T-helper 2 cell treated with Interferon-gamma antibody and Interleukin-4, amounts not matched to agents 5 μg/mL and 100 μg/mL, for 36 hours (primary cell): ENCODE measurements at regions not wholly inside any gene's neighbourhood (a gene's known extent, or its start where the extent isn't known, plus 50 kb on each side); places are given as distances from the start of the nearest gene placed in this dataset.

Experiments used
- DNase-seq: peaks from one replicate; pipeline ENCODE4 v3.0.0; 2021; ENCODE audit warnings: low spot score
- H3K27ac Mint-ChIP-seq: one replicate; pipeline ENCODE4 v1.8.0; 2021; ENCODE audit warnings: mild to moderate bottlenecking, mixed read lengths
- H3K27me3 Mint-ChIP-seq: one replicate; pipeline ENCODE4 v1.8.0; 2021; ENCODE audit warnings: low read depth, mixed read lengths
- H3K36me3 Mint-ChIP-seq: one replicate; pipeline ENCODE4 v1.8.0; 2021; ENCODE audit warnings: low read depth, mixed read lengths
- H3K4me1 Mint-ChIP-seq: one replicate; pipeline ENCODE4 v1.8.0; 2021; ENCODE audit warnings: low read depth, mixed read lengths
- H3K4me3 Mint-ChIP-seq: one replicate; pipeline ENCODE4 v1.8.0; 2022; ENCODE audit warnings: mild to moderate bottlenecking, moderate library complexity, mixed read lengths
- H3K9me3 Mint-ChIP-seq: one replicate; pipeline ENCODE4 v1.8.0; 2021; ENCODE audit warnings: mixed read lengths

DNA sequence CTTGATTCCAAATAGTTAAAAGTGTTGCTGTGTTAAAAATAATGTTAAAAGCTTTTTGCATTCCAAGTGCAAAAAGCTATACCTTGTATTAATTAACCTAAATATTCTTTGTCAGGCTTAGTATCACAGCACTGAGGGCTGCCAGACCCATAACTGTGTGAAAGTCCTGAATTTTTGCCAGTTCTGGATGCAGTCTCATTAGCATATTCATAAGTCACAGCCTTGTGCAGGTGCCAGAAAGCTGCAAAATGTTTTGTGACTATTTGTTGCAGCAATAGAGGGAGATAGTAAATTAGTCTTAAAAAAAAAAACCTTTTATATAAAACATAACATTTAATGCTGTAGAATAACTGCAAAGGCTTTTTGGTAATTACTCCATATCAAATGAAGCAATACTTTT is 56.6 kb downstream of the SLITRK1 start:
- Mint-ChIP-seq H3K36me3 (no peaks in the 10 kb centered on the region), H3K4me1 (no peaks in the 10 kb centered on the region), H3K27ac (no peak overlapping the region), H3K9me3 (peaks cover 6% of the 10 kb centered on the region), H3K4me3 (no peak overlapping the region), H3K27me3 (no peaks in the 10 kb centered on the region)
- no peak for DNase-seq

DNA sequence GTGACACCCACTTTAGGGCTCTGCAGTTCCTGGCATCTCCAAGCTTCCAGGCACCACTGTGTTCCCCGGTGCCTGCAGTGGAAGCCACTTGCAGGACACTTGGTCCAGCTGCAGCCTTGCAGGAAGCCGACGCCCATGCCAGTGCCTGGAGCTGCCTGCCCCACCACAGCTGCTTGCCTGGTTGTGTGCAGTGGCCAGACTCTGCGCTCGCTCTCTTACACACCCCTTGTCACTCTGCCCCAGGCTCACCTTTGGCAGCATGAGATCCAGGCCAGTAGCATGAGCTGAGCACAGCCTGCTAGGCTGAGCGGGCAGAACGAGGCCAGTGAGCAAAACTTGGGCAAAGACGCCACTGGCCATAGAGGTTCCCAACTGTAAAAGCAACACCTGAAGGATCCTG is 57.7 kb downstream of the SLITRK1 start:
- Mint-ChIP-seq H3K27ac (no peak overlapping the region), H3K9me3 (no peaks in the 10 kb centered on the region), H3K27me3 (no peaks in the 10 kb centered on the region), H3K4me1 (no peaks in the 10 kb centered on the region), H3K4me3 (no peak overlapping the region), H3K36me3 (no peaks in the 10 kb centered on the region)
- DNase-seq: no peak

DNA sequence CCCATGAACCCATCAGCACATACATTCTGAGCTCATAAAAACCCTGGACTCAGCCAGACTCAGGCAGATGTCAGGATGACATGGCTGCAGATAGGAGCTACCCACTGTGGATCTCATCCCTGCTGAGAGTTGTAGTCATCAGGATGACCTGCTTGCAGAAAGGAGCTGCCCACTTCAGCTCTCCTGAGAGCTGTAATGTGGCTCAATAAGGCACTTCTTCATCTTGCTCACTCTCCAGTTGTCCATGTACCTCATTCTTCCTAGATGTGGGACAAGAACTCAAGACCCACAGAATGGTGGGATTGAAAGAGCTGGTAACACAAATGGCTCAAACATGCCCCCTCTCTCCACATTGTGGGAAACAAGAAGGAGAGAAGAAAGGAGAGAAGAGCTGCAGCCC is 58.2 kb downstream of the SLITRK1 start:
- Mint-ChIP-seq H3K9me3 (no peaks in the 10 kb centered on the region), H3K4me3 (no peak overlapping the region), H3K36me3 (no peaks in the 10 kb centered on the region), H3K27ac (no peak overlapping the region), H3K27me3 (no peaks in the 10 kb centered on the region), H3K4me1 (no peaks in the 10 kb centered on the region)
- no peak for DNase-seq

DNA sequence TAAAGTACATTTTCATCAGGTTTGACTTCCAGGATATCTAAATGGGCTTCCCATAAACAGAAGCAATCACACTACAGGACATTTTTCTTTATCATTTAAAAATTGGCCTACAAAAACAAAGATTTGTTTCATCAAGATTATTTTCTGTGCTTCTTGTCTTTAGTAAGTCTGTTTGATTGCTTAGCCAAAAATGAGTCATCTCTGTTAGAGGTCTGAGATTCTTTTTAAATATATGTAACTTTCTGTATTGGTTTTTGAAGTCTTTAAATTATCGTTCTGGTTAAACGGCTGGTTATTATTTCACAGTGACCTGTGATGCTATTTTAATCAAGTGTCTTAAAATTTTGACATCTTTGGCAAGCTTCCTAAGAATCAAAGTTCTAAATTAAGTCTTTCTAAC is 62.7 kb downstream of the SLITRK1 start:
- Mint-ChIP-seq H3K36me3 (no peaks in the 10 kb centered on the region), H3K27ac (no peak overlapping the region), H3K9me3 (peaks cover 6% of the 10 kb centered on the region), H3K27me3 (no peaks in the 10 kb centered on the region), H3K4me1 (no peaks in the 10 kb centered on the region), H3K4me3 (no peak overlapping the region)
- DNase-seq: no peak

DNA sequence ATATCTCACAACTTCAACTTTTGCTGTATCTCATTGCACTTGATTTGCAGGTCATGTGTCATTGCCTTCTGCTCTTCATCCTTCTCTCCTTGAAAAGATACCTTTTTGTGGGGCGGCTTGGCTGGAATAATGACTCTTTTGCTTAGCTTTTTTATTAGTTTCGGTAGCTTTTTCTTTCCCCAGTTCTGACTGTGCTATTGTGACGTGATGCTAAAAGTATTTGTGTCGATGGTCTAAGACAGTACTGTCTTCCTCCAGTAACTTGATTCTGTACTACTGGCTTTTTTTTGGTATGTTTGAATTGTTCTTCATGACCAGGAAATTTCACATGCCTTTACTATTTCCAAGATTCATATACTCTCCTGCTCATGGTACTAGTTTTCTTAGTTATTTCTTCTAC is 63.1 kb downstream of the SLITRK1 start:
- H3K4me3 Mint-ChIP-seq: no peak overlapping the region
- no peaks in the 10 kb centered on the region for H3K4me1 Mint-ChIP-seq
- H3K36me3 Mint-ChIP-seq: no peaks in the 10 kb centered on the region
- no peak for DNase-seq
- no peaks in the 10 kb centered on the region for H3K27me3 Mint-ChIP-seq
- no peak overlapping the region for H3K27ac Mint-ChIP-seq
- peaks cover 6% of the 10 kb centered on the region for H3K9me3 Mint-ChIP-seq

DNA sequence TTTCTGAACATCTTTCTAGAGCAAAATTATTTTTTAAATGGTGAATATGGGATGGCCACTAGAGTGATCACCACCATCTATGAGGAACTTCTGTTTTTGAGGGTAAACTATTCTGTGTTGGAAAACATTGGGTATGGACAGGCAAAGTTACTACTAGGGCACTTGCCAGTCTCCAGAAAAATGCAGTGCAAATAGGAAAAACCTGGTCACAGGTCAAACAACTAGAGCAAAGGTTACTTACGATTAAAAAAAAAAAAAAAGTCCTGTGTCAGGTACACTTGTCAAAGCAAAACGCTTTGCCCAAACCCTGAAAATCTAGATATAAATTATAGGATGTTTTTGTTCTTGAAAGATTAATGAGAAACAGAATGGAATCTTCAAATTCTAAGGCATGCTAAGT is 66.2 kb downstream of the SLITRK1 start:
- Mint-ChIP-seq H3K36me3 (no peaks in the 10 kb centered on the region), H3K4me1 (no peaks in the 10 kb centered on the region), H3K4me3 (no peak overlapping the region), H3K27me3 (no peaks in the 10 kb centered on the region), H3K27ac (no peak overlapping the region), H3K9me3 (peaks cover 6% of the 10 kb centered on the region)
- DNase-seq: no peak

DNA sequence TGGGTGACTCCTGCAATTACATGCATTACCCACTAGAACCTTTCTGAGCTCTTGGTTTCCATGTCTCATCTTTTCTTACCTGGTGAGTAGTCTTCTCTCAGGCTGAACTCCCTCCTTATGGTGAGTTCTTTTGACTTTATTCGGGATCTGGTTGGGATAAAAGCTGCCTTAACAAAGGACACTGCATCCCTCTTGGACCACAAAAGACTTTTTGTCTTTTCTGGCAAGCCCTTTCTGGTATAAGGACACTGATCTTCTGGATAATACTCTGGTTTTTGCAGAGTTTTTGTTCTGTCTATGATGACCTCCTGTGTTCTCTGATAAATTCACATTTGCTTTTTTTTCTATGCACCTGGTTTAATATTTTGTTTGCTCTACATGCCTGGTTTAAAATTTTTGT is 66.7 kb downstream of the SLITRK1 start:
- Mint-ChIP-seq H3K9me3 (peaks cover 6% of the 10 kb centered on the region), H3K27me3 (no peaks in the 10 kb centered on the region), H3K36me3 (no peaks in the 10 kb centered on the region), H3K4me3 (no peak overlapping the region), H3K27ac (no peak overlapping the region), H3K4me1 (no peaks in the 10 kb centered on the region)
- no peak for DNase-seq

DNA sequence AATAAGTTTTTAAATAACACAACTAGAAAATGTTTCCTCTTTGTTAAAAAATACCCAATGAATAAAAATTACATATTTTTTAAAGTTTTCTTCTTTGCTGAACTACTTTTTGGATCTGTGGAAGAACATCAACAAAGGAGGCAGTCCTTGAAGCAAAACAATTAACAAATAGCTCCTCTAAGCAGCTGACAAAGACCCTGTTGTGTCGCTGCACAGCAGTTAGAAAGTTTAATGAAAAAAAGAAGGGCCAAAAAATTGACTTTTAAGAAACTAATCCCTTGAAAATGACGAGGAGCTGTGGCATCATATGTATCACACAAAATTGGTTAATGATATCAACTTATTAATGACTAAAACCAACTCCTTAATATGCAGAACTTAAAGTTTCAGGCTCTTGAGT is 72.1 kb downstream of the SLITRK1 start:
- H3K4me1 Mint-ChIP-seq: no peaks in the 10 kb centered on the region
- DNase-seq: no peak
- no peak overlapping the region for H3K27ac Mint-ChIP-seq
- H3K4me3 Mint-ChIP-seq: no peak overlapping the region
- no peaks in the 10 kb centered on the region for H3K36me3 Mint-ChIP-seq
- H3K9me3 Mint-ChIP-seq: no peaks in the 10 kb centered on the region
- H3K27me3 Mint-ChIP-seq: no peaks in the 10 kb centered on the region

DNA sequence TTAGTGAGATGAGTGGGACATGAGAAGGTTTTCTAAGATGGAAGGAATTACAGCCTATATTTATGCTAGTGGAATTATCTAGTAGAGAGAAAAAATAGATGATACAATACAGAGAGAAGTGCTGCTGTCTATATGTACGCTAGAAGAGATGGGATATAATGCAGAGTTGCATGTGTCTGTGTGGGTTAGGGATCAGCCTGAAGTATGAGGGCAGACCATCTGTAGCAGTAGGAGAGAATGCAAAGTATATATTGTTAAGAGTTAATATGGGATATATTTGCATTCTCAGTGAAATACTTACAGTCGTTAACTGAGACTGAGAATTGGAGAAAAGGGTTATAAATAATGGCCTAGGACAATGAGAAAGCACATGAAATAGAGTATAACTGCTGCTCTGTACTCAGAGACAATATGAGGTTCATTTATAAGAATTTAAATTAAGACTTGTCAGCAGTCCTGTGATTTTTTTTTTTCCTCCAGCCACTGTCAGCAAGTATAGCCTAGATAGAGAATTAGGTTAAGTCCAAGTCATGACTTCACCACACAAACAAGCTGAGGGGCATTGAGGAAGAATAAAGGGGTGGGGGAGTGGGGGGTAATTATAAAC is 77.8 kb downstream of the SLITRK1 start:
- DNase-seq: no peak
- no peaks in the 10 kb centered on the region for H3K4me1 Mint-ChIP-seq
- no peaks in the 10 kb centered on the region for H3K36me3 Mint-ChIP-seq
- H3K4me3 Mint-ChIP-seq: no peak overlapping the region
- H3K27me3 Mint-ChIP-seq: no peaks in the 10 kb centered on the region
- H3K9me3 Mint-ChIP-seq: peaks cover 11% of the 10 kb centered on the region
- no peak overlapping the region for H3K27ac Mint-ChIP-seq

DNA sequence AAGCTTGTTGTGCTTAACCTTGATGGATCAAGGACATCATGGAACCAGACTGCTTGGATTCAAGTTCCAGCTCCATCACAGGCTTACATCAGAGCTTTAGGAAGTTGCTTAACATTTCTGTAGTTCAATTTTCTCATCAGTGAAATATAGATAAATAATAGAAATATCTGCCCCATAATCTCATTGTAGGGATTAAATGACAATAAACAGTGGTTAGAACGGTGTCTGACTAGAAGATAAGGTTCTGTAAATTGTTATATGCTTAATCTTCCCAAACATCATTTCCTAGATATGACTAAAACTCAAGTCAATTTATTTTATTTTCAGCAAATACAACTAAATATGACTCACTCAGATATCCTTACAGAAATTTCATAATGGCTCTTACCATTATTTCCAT is 83.5 kb downstream of the SLITRK1 start:
- Mint-ChIP-seq H3K9me3 (peaks cover 7% of the 10 kb centered on the region), H3K4me3 (no peak overlapping the region), H3K27ac (no peak overlapping the region), H3K4me1 (no peaks in the 10 kb centered on the region), H3K36me3 (no peaks in the 10 kb centered on the region), H3K27me3 (no peaks in the 10 kb centered on the region)
- no peak for DNase-seq

DNA sequence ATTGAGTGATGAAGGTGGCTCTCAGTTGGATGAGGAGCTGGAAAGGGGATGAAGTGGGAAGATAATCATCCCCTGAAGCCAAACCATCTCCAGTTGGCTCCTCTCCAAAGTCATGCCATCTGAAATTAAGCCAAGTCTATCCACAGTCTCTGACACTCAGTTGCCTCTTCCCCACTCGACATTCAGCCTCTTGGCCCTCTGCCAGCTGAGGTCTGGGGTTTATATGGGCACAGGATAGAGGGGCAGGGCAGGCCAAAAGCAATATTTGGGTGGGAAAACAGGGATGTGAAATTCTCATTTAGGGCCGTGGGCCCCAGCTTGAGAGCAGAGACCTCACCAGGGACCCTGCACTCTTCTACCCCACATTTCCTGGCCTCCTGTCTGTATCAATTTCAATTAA is 85.9 kb downstream of the SLITRK1 start:
- Mint-ChIP-seq H3K27me3 (no peaks in the 10 kb centered on the region), H3K27ac (no peak overlapping the region), H3K36me3 (no peaks in the 10 kb centered on the region), H3K4me3 (no peak overlapping the region), H3K9me3 (no peaks in the 10 kb centered on the region), H3K4me1 (no peaks in the 10 kb centered on the region)
- DNase-seq: no peak

DNA sequence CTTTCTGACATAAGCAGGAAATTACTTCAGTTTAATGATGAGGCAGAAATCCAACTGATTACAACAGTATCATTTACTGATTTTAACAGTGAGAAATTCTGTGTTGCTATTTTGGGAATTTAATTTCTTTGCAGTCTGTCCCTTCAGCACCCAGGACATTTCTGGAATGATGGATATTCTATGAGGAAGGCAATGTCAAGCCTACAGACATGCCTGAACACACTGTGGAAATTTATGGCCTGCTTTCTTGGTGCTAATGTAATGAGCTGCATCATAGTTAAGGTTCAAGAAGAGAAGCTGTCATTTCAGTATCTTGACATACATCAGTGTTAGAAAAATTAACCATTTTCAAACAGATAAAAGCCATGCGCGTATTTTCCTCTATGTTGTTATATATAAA is 87.7 kb downstream of the SLITRK1 start:
- no peaks in the 10 kb centered on the region for H3K4me1 Mint-ChIP-seq
- H3K36me3 Mint-ChIP-seq: no peaks in the 10 kb centered on the region
- no peaks in the 10 kb centered on the region for H3K27me3 Mint-ChIP-seq
- no peak overlapping the region for H3K4me3 Mint-ChIP-seq
- H3K9me3 Mint-ChIP-seq: no peaks in the 10 kb centered on the region
- DNase-seq: no peak
- H3K27ac Mint-ChIP-seq: no peak overlapping the region

DNA sequence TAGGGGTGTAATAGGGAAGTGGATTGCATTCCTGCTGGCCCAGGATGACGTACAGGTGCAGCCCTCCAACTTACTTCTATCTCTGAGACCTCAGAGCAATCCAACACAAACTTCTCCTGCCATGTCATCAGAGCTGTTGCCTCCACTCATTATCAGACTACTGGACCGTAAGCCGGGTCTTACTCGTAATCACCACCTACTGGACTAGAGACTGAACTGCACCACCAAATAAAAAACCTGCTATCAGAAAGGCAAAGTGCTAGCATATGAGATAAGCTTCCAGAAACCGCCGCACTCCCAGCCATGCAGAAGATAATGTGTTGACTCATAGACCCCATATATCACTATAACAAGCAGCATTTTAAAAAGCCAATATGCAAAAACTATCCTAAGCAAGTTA is 102.0 kb downstream of the SLITRK1 start:
- Mint-ChIP-seq H3K4me1 (no peaks in the 10 kb centered on the region), H3K9me3 (peaks cover 15% of the 10 kb centered on the region), H3K4me3 (no peak overlapping the region), H3K27ac (no peak overlapping the region), H3K36me3 (no peaks in the 10 kb centered on the region), H3K27me3 (no peaks in the 10 kb centered on the region)
- DNase-seq: no peak

DNA sequence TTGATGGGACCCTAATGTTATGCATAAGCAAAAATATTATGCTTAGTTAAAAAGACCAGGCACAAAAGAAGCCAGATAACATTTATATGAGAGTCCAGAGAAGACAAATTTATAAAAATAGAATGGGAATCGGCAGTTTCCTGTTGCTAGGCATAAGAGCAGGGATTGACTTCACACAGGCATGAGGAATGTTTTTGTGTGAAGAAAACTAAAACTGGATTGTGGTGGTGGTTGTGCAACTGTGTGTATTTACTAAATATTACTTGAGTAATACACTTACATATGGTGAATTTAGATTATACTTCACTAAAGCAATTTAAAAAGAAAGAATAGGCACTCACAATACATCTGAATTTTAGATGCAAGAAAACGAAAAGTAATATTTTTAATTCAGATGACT is 108.3 kb downstream of the SLITRK1 start:
- Mint-ChIP-seq H3K4me3 (no peak overlapping the region), H3K36me3 (no peaks in the 10 kb centered on the region), H3K27me3 (no peaks in the 10 kb centered on the region), H3K27ac (no peak overlapping the region), H3K4me1 (no peaks in the 10 kb centered on the region), H3K9me3 (peaks cover 5% of the 10 kb centered on the region)
- no peak for DNase-seq

DNA sequence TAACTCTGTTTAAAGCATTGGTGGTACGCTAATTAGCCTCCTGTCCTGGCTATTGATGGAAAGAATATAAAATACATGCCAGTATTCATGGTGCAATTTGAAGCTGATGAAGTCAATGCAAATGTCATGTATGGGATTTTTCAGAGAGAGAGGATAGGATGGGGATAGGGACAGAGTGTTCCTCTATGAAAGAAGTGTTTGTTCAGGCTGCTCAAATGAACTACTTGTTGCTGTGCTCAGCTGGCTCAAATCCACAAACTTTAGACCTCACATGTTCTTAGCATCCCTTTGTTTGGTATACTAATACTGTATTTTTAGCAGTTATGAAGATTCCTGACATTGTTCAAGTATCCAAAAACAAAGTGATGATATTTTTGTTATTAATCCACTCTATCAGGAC is 116.5 kb downstream of the SLITRK1 start:
- no peaks in the 10 kb centered on the region for H3K9me3 Mint-ChIP-seq
- no peaks in the 10 kb centered on the region for H3K27me3 Mint-ChIP-seq
- no peaks in the 10 kb centered on the region for H3K36me3 Mint-ChIP-seq
- DNase-seq: no peak
- no peak overlapping the region for H3K4me3 Mint-ChIP-seq
- no peak overlapping the region for H3K27ac Mint-ChIP-seq
- no peaks in the 10 kb centered on the region for H3K4me1 Mint-ChIP-seq
